Neutrophil (primary cell): ENCODE measurements at regions not wholly inside any gene's neighbourhood (a gene's known extent, or its start where the extent isn't known, plus 50 kb on each side); places are given as distances from the start of the nearest gene placed in this dataset.

Source experiments
- H3K27ac ChIP-seq: fragments of 200-600 bp; sonication (generic); 2 replicates; pipeline ENCODE4 v1.5.1; 2016; ENCODE audit warnings: mild to moderate bottlenecking, moderate library complexity
- H3K27me3 ChIP-seq: fragments of 200-600 bp; sonication (generic); 2 replicates; pipeline ENCODE4 v1.6.0; 2016; ENCODE audit warnings: mild to moderate bottlenecking
- H3K36me3 ChIP-seq: fragments of 200-600 bp; sonication (generic); 2 replicates; pipeline ENCODE4 v1.5.1; 2017
- H3K4me1 ChIP-seq, 2 experiments: fragments of 200-600 bp in 1 of 2; sonication (generic) in 1 of 2; 1 replicate in 1 of 2; 2 replicates in 1 of 2; pipeline versions ENCODE4 v1.5.1 to v1.6.1; 2013 to 2016; ENCODE audit warnings: low read depth in 1 of 2, low read length in 1 of 2, mild to moderate bottlenecking in 1 of 2, moderate library complexity in 1 of 2; ENCODE audit not compliant: control insufficient read depth in 1 of 2, insufficient read depth in 1 of 2
- H3K4me3 ChIP-seq, 2 experiments: fragments of 200-600 bp in 1 of 2; sonication (generic) in 1 of 2; 1 replicate in 1 of 2; 2 replicates in 1 of 2; pipeline ENCODE4 v1.5.1; 2013 to 2016; ENCODE audit warnings: low read depth in 1 of 2, low read length in 1 of 2, mild to moderate bottlenecking in 1 of 2, moderate library complexity in 1 of 2
- H3K9me3 ChIP-seq: fragments of 200-600 bp; sonication (generic); 2 replicates; pipeline ENCODE4 v1.5.1; 2016
- TF ChIP-seq, protein P1 (sequence below): fragments of 200-600 bp; sonication (generic); IDR thresholded peaks from 2 replicates; pipeline ENCODE4 v1.5.1; 2016; ENCODE audit warnings: antibody characterized with exemption

DNA sequence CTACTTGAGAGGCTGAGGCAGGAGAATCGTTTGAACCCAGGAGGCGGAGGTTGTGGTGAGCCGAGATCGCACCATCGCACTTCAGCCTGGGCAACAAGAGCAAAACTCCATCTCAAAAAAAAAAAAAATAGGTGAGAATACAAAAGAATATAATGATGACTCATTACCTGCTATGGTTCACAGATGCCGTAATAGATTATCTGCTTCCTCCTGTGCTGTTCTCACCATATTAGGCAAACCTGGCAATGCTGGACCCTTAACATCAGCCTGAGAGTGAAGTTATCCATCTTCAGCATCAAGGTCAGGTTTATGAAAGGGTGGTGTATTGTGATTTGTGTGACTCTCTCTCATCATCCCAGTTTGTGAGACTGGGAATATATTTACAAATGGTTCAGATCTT is 271.3 kb upstream of the CPHXL start:
- no peaks in the 10 kb centered on the region for H3K36me3 ChIP-seq
- H3K9me3 ChIP-seq = no peaks in the 10 kb centered on the region
- H3K27me3 ChIP-seq = no peaks in the 10 kb centered on the region
- TF ChIP-seq, protein P1, sequence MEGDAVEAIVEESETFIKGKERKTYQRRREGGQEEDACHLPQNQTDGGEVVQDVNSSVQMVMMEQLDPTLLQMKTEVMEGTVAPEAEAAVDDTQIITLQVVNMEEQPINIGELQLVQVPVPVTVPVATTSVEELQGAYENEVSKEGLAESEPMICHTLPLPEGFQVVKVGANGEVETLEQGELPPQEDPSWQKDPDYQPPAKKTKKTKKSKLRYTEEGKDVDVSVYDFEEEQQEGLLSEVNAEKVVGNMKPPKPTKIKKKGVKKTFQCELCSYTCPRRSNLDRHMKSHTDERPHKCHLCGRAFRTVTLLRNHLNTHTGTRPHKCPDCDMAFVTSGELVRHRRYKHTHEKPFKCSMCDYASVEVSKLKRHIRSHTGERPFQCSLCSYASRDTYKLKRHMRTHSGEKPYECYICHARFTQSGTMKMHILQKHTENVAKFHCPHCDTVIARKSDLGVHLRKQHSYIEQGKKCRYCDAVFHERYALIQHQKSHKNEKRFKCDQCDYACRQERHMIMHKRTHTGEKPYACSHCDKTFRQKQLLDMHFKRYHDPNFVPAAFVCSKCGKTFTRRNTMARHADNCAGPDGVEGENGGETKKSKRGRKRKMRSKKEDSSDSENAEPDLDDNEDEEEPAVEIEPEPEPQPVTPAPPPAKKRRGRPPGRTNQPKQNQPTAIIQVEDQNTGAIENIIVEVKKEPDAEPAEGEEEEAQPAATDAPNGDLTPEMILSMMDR = no peak
- no peak overlapping the region for H3K4me3 ChIP-seq
- H3K27ac ChIP-seq = no peak overlapping the region
- no peaks in the 10 kb centered on the region for H3K4me1 ChIP-seq

DNA sequence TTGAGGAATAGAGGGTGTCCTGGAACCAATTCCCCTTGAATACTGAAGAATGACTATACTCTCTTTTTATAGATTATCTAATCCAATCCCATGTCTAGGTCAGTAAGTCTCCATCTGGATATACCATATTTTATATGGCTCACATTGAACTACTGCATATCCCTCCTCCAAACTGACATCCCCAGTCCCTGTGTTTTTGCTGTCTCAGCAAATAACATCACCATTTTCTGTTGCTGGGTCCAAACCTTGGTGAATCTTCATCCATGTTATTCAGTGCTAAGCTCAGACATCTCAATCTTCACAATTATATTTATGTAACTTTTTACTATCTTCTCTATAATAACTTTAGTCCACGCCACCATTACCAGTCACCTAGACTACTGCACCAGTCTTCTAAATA is 269.6 kb upstream of the CNTNAP4 start:
- Histone ChIP-seq H3K36me3 (no peaks in the 10 kb centered on the region), H3K27ac (no peak overlapping the region), H3K4me1 (no peaks in the 10 kb centered on the region), H3K4me3 (no peak overlapping the region), H3K27me3 (no peaks in the 10 kb centered on the region), H3K9me3 (no peaks in the 10 kb centered on the region)
- TF ChIP-seq, protein P1 = no peak

DNA sequence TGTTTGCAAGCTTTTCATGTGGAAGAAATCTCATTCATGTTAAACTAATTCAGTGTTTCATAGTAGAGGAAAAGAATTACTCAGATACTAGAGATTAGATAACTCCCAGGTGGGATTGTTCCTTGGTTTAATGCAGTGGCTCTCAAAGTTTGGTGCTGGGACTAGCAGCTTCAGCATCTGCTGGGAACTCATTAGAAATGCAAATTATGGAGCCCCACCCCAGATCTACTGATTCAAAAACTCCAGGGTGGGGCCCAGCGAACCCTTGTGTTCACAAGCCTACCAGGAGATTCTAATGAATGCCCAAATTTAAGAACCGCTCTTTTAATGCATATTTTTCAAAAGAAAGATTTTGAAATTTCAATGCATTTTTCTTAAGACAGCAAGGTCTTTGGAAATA is 253.4 kb upstream of the CNTNAP4 start:
- H3K36me3 ChIP-seq = no peaks in the 10 kb centered on the region
- H3K9me3 ChIP-seq = no peaks in the 10 kb centered on the region
- H3K4me3 ChIP-seq = no peak overlapping the region
- H3K27me3 ChIP-seq = no peaks in the 10 kb centered on the region
- TF ChIP-seq, protein P1 = no peak
- no peaks in the 10 kb centered on the region for H3K4me1 ChIP-seq
- no peak overlapping the region for H3K27ac ChIP-seq

DNA sequence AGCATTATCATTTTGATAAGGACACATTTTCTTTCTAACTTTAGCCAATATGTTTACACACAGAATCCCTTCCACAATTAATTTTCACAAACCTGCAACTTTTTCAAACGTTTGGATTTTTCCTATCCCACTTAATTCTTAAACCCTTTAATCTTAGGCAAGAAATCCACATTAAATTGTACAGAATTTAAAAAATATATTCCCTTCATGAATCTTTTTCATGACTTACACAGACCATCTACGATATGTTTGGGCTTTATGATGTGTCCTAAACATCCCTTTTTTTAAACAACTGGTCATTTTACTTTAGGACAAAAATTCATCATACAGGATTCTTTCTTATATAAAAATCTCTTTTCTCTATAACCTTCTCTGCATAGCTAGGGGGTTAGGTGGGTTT is 241.5 kb upstream of the CNTNAP4 start:
- Histone ChIP-seq H3K36me3 (no peaks in the 10 kb centered on the region), H3K27me3 (no peaks in the 10 kb centered on the region), H3K9me3 (no peaks in the 10 kb centered on the region), H3K4me3 (no peak overlapping the region), H3K27ac (no peak overlapping the region), H3K4me1 (no peaks in the 10 kb centered on the region)
- TF ChIP-seq, protein P1 = no peak

DNA sequence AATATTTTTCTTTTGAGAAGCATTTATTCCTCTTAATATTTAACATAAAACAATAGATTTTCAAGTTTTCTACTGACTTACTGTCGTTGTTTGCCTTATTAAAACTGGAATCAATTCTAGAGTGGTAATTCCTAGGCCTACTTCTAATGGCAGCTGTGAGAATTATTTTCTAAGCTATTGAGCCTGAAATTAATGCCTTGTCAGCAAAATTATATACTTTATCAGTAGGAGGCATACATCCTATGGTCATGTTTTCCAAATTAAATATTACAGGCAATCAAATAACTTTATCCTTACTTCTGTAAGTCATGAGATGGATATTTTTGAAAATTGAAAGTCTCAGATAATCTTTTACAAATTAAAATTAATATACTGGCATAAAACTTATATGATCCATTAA is 239.1 kb upstream of the CNTNAP4 start:
- Histone ChIP-seq H3K4me1 (no peaks in the 10 kb centered on the region), H3K27me3 (no peaks in the 10 kb centered on the region), H3K27ac (no peak overlapping the region), H3K9me3 (no peaks in the 10 kb centered on the region), H3K36me3 (no peaks in the 10 kb centered on the region), H3K4me3 (no peak overlapping the region)
- TF ChIP-seq, protein P1 = no peak

DNA sequence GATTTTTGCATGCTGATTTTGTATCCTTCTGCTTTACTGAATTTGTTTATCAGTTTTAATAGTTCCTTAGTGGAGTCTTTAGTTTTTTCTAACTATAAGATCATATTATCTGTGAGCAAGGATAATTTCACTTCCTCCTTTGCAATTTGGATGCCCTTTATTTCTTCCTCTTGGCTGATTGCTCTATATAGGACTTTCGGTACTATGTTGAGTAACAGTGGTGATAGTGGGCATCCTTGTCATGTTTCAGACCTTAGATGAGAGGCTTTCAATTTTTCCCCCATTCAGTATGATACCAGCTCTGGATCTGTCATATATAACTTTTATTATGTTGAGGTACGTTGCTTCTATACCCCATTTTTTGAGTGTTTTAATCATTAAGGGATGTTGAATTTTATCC is 224.5 kb upstream of the CNTNAP4 start:
- Histone ChIP-seq H3K36me3 (no peaks in the 10 kb centered on the region), H3K27me3 (no peaks in the 10 kb centered on the region), H3K9me3 (no peaks in the 10 kb centered on the region), H3K27ac (no peak overlapping the region), H3K4me3 (no peak overlapping the region), H3K4me1 (no peaks in the 10 kb centered on the region)
- TF ChIP-seq, protein P1 = no peak
